Neural progenitor cell (in vitro differentiated cells): ENCODE measurements at regions not wholly inside any gene's neighbourhood (a gene's known extent, or its start where the extent isn't known, plus 50 kb on each side); places are given as distances from the start of the nearest gene placed in this dataset.

ENCODE experiments used
- DNase-seq: peaks from one replicate; pipeline ENCODE4 v3.0.0-alpha.2; 2016; ENCODE audit warnings: low spot score
- H2AFZ ChIP-seq: fragments of 200-600 bp; sonication (generic); replicated peaks from 2 replicates; pipeline ENCODE4 v1.6.1; 2016; ENCODE audit warnings: antibody characterized with exemption
- H3F3A ChIP-seq: fragments of 200-600 bp; sonication (generic); 2 replicates; pipeline ENCODE4 v1.6.1; 2016; ENCODE audit warnings: antibody characterized with exemption, low read depth
- H3K27ac ChIP-seq: fragments of 200-600 bp; sonication (generic); 2 replicates; pipeline ENCODE4 v1.5.1; 2016; ENCODE audit warnings: mild to moderate bottlenecking
- H3K27me3 ChIP-seq: fragments of 200-600 bp; sonication (generic); 2 replicates; pipeline ENCODE4 v1.6.1; 2016; ENCODE audit warnings: mild to moderate bottlenecking, moderate library complexity
- H3K36me3 ChIP-seq: fragments of 200-600 bp; sonication (generic); 2 replicates; pipeline ENCODE4 v1.5.1; 2016
- H3K4me1 ChIP-seq: fragments of 200-600 bp; sonication (generic); 2 replicates; pipeline ENCODE4 v1.6.1; 2016; ENCODE audit warnings: mixed run types
- H3K4me2 ChIP-seq: fragments of 200-600 bp; sonication (generic); 2 replicates; pipeline ENCODE4 v1.6.1; 2016
- H3K4me3 ChIP-seq: fragments of 200-600 bp; sonication (generic); 2 replicates; pipeline ENCODE4 v1.5.1; 2016
- H3K79me2 ChIP-seq: fragments of 200-600 bp; sonication (generic); 2 replicates; pipeline ENCODE4 v1.6.1; 2016; ENCODE audit warnings: low read depth
- H3K9ac ChIP-seq: fragments of 200-600 bp; sonication (generic); 2 replicates; pipeline ENCODE4 v1.6.1; 2016
- H3K9me3 ChIP-seq: fragments of 200-600 bp; sonication (generic); 2 replicates; pipeline ENCODE4 v1.5.1; 2016; ENCODE audit warnings: low read depth
- H4K20me1 ChIP-seq: fragments of 200-600 bp; sonication (generic); 2 replicates; pipeline ENCODE4 v1.6.1; 2016; ENCODE audit warnings: low read depth
- H3K27ac Mint-ChIP-seq: 3 replicates; pipeline ENCODE4 v1.8.0; 2021; ENCODE audit warnings: mixed read lengths
- H3K27me3 Mint-ChIP-seq: 2 replicates; pipeline ENCODE4 v1.8.0; 2022; ENCODE audit warnings: low read depth, mild to moderate bottlenecking, inconsistent platforms, moderate library complexity, mixed read lengths; ENCODE audit not compliant: insufficient read depth
- H3K36me3 Mint-ChIP-seq: 3 replicates; pipeline ENCODE4 v1.8.0; 2021; ENCODE audit warnings: mixed read lengths
- H3K4me1 Mint-ChIP-seq: 3 replicates; pipeline ENCODE4 v1.8.0; 2021; ENCODE audit warnings: mixed read lengths
- H3K4me3 Mint-ChIP-seq: 3 replicates; pipeline ENCODE4 v1.8.0; 2021; ENCODE audit warnings: mild to moderate bottlenecking, moderate library complexity, mixed read lengths
- H3K9me3 Mint-ChIP-seq: 3 replicates; pipeline ENCODE4 v1.8.0; 2020; ENCODE audit warnings: mixed read lengths
- CTCF ChIP-seq: fragments of 200-600 bp; sonication (generic); IDR thresholded peaks from 2 replicates; pipeline ENCODE4 v1.5.1; 2017; ENCODE audit warnings: antibody characterized with exemption, mild to moderate bottlenecking
- EZH2 ChIP-seq: fragments of 200-600 bp; sonication (generic); IDR thresholded peaks from 2 replicates; pipeline ENCODE4 v1.6.1; 2017; ENCODE audit warnings: antibody characterized with exemption, mild to moderate bottlenecking, moderate library complexity
- EZH2phosphoT487 ChIP-seq: fragments of 200-600 bp; sonication (generic); IDR thresholded peaks from 2 replicates; pipeline ENCODE4 v1.6.1; 2017; ENCODE audit warnings: antibody characterized with exemption

GRCh38 chr5:119829341-119829740, 200.0 kb downstream of the FAM170A start:
- no peaks in the 10 kb centered on the region for H3K27me3 ChIP-seq
- H3K9ac ChIP-seq: no peak overlapping the region
- no peak overlapping the region for H3K4me2 ChIP-seq
- H2AFZ ChIP-seq: no peak overlapping the region
- no peaks in the 10 kb centered on the region for H4K20me1 ChIP-seq
- H3F3A ChIP-seq: no peaks in the 10 kb centered on the region
- H3K9me3 ChIP-seq: no peaks in the 10 kb centered on the region
- Mint-ChIP-seq H3K27me3 (no peaks in the 10 kb centered on the region), H3K9me3 (no peaks in the 10 kb centered on the region), H3K36me3 (peaks cover 1% of the 10 kb centered on the region), H3K4me1 (peaks cover 6% of the 10 kb centered on the region), H3K27ac (no peak overlapping the region), H3K4me3 (no peak overlapping the region)
- H3K36me3 ChIP-seq: no peaks in the 10 kb centered on the region
- DNase-seq: no peak
- H3K4me3 ChIP-seq: no peak overlapping the region
- H3K27ac ChIP-seq: no peak overlapping the region
- peaks cover 4% of the 10 kb centered on the region for H3K4me1 ChIP-seq
- TF ChIP-seq EZH2: no peak
- H3K79me2 ChIP-seq: no peaks in the 10 kb centered on the region

GRCh38 chr5:119833176-119833575, 203.8 kb downstream of the FAM170A start:
- Histone ChIP-seq H2AFZ (no peak overlapping the region), H3K4me1 (peaks cover 4% of the 10 kb centered on the region), H3K4me2 (no peak overlapping the region), H3K36me3 (no peaks in the 10 kb centered on the region), H3K4me3 (no peak overlapping the region), H3K9ac (no peak overlapping the region), H3K79me2 (no peaks in the 10 kb centered on the region), H3F3A (no peaks in the 10 kb centered on the region), H3K9me3 (no peaks in the 10 kb centered on the region), H4K20me1 (no peaks in the 10 kb centered on the region), H3K27me3 (no peaks in the 10 kb centered on the region), H3K27ac (no peak overlapping the region)
- Mint-ChIP-seq H3K27me3 (peaks cover 2% of the 10 kb centered on the region), H3K4me3 (no peak overlapping the region), H3K27ac (no peak overlapping the region), H3K4me1 (peaks cover 6% of the 10 kb centered on the region), H3K36me3 (no peaks in the 10 kb centered on the region), H3K9me3 (no peaks in the 10 kb centered on the region)
- TF ChIP-seq EZH2 (no peak), EZH2phosphoT487 (no peak), CTCF (no peak)
- DNase-seq: no peak

- Mint-ChIP-seq H3K27me3 (peaks cover 4% of the 10 kb centered on the region), H3K9me3 (peaks cover 2% of the 10 kb centered on the region), H3K4me1 (no peaks in the 10 kb centered on the region), H3K4me3 (no peak overlapping the region), H3K36me3 (no peaks in the 10 kb centered on the region), H3K27ac (no peak overlapping the region)
- no peak for DNase-seq
- Histone ChIP-seq H3K9ac (no peak overlapping the region), H3K27me3 (no peaks in the 10 kb centered on the region), H3K27ac (no peak overlapping the region), H3K4me3 (no peak overlapping the region), H2AFZ (no peak overlapping the region), H3K4me1 (no peaks in the 10 kb centered on the region), H4K20me1 (no peaks in the 10 kb centered on the region), H3K9me3 (no peaks in the 10 kb centered on the region), H3K79me2 (no peaks in the 10 kb centered on the region), H3K4me2 (no peak overlapping the region), H3F3A (no peaks in the 10 kb centered on the region), H3K36me3 (no peaks in the 10 kb centered on the region)
- TF ChIP-seq EZH2phosphoT487: no peak
- no peak for TF ChIP-seq CTCF
- no peak for TF ChIP-seq EZH2
Observed at GRCh38 chr5:119840175-119840574, 210.8 kb downstream of the FAM170A start.

- no peak overlapping the region for H3K4me2 ChIP-seq
- TF ChIP-seq CTCF: no peak
- TF ChIP-seq EZH2phosphoT487: no peak
- TF ChIP-seq EZH2: no peak
- H3K79me2 ChIP-seq: no peaks in the 10 kb centered on the region
- no peaks in the 10 kb centered on the region for H3K27me3 ChIP-seq
- H3K27me3 Mint-ChIP-seq: no peaks in the 10 kb centered on the region
- H3K36me3 ChIP-seq: no peaks in the 10 kb centered on the region
- H3K9me3 ChIP-seq: no peaks in the 10 kb centered on the region
- H3K4me1 ChIP-seq: no peaks in the 10 kb centered on the region
- H3K27ac Mint-ChIP-seq: no peak overlapping the region
- no peaks in the 10 kb centered on the region for H4K20me1 ChIP-seq
- no peaks in the 10 kb centered on the region for H3F3A ChIP-seq
- H2AFZ ChIP-seq: no peak overlapping the region
- H3K4me1 Mint-ChIP-seq: no peaks in the 10 kb centered on the region
- no peak overlapping the region for H3K4me3 ChIP-seq
- no peak overlapping the region for H3K27ac ChIP-seq
- DNase-seq: no peak
- H3K4me3 Mint-ChIP-seq: no peak overlapping the region
- H3K36me3 Mint-ChIP-seq: no peaks in the 10 kb centered on the region
- no peaks in the 10 kb centered on the region for H3K9me3 Mint-ChIP-seq
- no peak overlapping the region for H3K9ac ChIP-seq
Observed at GRCh38 chr5:119852140-119852539, 222.8 kb downstream of the FAM170A start.
